HCEC 1CT (cell line): ENCODE measurements at regions not wholly inside any gene's neighbourhood (a gene's known extent, or its start where the extent isn't known, plus 50 kb on each side); places are given as distances from the start of the nearest gene placed in this dataset.

Source experiments
- DNase-seq: peaks from one replicate; pipeline ENCODE4 v3.0.0-alpha.2; 2017

DNA sequence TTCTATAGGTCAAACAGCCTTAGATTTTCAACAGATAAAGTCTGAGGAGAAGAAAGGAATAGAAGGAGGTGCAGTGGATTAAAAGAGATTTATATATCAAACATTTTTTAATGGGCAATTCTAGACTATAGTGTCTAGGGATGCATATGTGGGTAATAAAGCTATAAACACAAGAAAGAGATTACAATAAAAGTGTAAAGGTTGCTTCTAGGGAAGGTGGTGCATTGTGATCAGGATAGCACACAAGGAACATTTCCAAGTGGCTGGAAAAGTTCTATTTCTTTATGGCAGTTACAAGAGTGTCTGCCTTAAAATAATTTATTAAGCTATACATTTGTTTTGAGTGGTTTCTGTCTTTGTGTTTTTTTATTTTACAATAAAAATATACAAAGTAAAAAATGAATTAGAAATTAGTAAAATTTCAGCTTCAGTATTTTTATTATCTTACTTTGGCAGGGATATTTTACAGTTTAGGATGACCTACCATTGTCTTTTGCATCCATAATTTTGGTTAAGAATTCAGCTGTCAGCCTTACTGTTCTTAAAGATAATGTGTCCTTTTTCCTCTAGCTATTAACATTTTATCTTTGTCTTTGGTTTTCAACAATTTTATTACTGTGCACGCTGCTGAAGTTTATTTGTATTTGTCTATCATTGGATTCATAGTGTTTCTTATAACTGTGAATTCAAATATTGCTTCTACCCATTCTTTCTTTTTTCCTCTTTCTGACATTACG lies 221.8 kb downstream of the LACC1 start:
- no peak for DNase-seq

DNA sequence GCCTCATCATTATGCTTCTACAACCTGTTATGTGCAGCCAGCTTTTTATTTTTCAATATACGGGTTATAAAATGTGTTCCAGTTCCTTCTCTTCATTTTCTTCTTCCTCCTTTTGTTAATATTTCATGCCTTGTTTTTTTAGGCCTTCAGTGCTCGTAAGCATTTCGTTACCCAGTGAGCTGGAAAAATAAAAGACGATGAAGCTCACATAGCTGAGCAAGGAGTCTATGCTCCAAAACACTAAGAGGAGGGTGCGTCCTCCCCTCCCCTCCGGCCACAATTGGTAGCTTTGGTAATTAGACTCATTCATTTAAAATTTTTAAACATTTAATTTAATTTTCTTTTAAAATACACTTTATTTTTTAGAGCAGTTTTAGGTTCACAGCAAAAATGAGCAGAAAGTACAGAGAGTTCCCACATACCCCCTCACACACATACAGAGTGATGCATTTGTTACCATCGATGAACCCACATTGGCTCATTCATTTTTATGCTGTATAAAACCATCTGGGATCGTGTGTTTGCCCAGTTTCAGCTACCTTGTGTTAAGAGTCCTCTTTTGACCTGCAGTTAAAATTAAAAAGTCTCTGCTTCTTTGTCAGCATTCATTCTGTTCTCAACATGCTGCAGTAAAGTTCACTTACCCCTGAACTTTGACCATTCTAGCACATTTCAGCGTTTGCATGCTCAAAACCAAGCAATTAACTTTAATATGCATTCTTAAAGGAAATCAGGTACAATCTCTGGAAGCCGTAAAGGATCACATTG lies 223.9 kb downstream of the LACC1 start:
- DNase-seq: no peak

DNA sequence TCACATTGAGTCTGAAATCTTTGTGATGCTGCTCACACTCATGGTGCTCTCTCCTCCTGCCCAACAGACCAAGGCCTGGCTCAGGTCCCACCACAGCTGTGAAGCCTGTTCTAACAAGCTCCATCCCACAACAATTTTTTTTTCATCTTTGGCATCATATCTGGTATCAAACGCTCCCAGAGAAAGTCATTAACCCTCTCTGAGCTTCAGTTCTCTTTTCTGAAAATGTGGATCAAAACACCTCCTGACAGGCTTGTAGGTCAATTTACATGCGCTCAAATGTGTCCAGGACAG lies 224.4 kb downstream of the LACC1 start:
- DNase-seq: no peak

DNA sequence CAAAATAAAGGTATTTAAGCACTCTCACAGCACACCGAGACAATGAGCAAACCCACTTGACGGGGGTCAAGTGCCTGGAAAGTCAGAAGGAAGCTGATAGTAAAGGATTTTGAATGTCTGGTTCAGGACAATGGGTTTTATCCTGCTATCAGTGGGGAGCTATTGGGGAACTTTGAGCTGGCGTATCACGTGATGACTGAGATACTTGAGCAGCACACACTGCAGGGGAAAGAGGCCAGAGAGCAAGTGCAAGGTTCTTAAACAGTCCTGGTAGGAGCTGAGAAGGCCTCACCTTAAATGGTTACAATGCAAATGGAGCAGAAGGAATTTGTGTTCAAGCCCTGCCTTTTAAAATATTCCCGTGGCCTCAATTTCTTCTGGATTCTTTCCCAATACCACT lies 225.3 kb downstream of the LACC1 start:
- DNase-seq: no peak

DNA sequence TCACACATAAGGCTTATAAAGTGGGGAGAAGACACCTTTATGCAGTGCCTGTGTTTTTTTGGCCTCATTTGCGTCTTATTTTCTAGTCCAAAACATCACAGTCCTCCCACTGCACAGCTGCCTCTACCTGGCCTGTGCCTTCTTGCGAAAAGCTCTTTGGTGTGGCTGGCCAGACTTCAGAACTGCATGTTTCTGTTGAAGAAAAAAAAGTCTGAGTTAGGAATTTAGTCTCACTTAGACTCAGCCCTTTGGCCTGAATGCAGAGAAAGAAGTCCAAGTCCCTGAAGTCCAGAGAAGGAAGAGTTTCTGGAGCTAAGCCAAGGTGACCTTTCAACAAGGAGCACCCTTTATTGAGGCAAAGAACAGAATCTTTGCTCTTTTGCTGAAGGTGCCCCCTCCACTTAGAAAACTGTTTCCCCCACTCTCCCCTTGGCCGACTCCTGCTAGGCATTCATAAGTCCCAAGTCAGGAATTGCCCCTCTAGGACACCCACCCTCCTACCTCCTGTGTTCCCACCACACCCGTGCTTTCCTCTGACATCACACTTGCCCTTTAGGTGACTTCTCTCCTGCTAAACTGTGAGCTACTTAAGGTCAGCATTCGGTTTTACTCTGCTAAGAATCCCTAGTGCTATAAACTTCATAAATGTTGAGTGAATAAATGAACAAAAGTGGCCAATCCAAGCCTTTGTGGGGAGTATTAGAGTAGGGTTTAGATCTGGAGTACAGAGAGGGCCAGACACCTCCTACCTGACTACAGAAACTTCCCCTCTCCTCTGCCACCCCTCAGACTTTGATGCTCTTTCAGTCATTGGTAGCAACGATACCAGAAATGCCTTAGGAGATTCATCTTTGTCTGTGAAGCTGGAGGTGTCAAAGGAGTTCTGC lies 226.8 kb downstream of the LACC1 start:
- DNase-seq: no peak

DNA sequence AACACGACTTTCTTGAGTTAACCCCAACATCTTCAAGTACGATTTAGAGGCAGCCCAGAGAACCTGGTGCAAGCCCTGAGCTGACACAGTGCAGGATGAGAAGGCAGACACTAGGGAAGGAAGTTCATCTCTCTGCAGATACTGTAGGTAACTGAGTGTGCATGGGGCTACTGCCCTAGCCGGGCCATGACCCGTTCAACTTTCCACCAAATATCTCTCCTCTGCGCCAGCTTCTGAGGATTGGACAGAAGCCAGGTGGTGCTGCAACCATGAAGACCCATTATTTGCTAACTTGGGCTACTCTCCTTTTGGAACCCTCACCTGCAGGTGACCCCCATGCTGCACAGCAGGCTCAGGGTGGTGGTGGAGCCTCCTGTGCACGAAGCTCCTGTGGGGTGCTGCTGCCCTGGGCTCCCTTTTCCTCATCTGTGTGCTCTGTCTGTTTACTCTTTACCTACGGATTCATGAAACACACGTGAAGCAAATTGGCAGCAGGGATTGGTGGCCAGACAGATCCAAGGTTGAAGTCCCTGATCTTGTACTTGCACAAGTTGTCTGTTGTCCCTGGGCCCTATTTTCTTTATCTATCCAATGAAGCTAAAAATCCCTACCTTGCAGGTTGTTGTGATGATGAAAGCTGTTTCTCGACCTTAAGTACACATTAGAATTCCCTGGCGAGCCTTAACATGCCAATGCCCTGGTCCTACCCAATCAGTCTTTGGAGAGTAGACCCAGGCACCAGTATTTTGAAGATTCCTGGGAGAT lies 227.8 kb downstream of the LACC1 start:
- DNase-seq: no peak

DNA sequence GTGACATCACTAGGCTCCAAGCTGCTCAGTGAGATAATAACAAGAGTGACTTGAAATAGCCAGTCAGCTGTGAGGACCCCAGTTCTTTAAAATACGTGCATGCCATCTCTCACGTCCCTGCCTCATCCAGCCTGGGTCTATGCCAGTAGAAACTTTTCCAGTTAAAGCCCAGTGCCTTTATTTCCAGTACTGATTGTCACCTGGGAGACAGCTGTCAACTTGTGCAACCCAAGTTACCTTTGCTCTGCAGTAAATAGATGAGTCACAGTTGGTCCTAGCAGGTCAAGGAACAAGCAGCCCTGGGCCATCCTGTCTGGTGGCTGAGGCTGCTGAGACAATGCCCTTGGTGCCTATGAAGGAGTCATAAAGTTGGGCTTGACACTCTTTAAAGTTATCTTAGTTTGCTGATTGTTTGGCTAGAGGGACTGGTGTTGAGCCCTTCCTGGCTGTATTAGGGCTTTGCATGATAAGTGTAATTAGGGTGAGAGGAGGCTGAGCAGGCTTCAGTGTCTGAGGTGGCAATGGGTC lies 228.7 kb downstream of the LACC1 start:
- DNase-seq: no peak

DNA sequence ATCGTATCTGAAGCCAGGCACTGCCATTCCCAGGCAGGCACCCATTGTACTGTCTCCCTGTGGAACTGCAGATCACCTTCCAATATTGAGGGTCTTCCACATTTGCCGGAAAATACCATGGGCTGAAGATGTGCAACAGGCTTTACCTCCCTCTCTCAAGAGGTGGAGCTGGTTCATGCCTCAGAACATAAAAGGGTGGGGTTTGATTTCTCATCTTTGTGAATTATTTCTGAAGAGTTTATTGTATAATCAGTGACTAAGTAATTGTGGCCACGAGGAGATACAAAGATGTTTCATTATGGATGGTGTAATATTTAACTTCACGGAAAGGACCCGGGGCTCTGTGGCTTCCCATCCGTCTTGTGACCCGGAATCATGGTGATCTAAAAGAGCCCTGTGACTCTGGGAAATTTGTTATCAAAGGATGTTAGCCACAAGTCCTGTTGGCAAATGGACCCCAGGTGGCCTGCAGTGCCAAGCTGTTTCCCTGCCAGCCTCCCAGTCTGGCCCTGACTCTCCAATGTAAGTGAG lies 230.5 kb downstream of the LACC1 start:
- DNase-seq: no peak

DNA sequence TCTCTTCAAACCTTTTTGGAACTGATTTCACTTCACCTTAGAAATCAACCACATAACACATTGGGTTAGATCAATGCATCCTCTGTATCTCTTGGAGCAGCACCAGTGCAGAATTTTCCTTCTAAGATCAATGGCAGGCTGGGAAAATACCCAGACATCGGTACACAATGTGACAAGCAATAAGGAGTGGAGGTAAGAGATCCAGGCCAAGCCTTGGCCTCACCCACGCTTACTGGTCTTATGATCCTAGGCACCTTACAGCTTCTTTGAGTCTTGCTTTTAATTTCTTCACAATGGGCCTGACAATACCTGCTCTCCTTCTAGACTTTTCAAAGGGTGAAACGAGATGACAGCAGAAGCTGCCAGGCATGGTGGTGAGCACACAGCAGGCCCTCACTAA lies 232.0 kb downstream of the LACC1 start:
- DNase-seq: no peak

DNA sequence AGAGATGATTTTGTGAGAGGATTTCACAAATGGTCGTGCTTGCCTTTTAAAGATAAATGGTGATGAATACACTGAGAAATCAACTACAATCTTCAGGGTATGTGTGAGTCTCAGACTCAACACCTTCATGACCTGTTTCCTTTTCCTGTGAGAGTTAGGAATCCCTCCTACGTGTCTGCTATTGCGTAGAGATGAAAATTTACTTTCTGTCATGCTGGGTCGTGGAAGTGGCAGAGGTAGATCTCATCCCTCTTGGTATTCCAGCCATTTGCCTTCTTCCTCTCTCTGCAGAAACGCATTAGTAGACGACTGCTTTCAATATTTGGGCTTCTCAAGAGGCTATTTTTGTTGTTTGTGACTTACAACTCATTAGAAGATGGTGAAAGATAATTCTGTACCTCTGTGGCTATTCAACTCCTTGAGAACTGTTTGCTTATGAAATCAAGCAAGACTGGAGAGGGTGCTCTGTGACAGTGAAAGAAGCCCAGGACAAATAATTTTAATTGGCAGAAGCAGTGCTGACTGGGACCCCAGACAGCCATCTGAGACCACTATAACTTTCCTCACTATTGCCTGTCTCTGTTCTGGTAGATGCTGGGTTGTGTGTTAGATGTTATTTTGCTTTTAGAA lies 233.1 kb downstream of the LACC1 start:
- no peak for DNase-seq

DNA sequence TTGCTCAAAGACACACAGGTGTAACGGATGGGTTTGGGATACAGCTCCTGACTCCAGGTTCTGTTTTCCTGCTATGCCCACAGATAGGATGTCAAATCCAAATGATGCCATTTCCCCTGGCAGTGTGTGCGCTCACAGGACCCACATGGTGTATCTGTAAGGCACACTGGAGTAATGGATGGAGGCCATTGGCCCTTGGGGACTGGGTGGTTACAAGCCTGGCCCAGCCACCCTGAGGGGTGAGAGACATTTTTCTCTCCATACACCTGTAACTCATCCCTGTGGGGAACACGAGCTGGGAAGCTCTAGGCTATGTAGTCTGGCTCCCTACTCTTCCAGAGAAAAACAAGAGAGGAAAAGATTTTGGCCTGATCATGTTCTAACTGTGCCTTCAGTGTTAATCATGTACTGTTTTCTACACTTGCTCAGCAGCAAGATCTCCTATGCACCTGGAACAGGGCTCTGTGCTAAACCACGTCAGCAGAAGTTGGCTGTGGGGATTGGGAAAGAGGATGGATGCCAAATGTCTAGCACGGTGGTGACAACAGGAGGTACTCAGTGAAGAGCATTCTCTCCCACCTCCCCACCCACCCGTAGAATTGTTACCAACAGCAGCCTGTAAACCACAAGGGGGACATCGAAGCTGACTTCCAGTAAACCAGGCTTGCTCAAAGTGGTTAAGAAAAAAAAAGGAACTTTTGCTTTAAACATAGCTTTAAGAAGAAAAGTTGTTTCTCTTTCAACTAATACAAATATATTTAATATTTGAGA lies 237.0 kb downstream of the LACC1 start:
- DNase-seq: no peak

DNA sequence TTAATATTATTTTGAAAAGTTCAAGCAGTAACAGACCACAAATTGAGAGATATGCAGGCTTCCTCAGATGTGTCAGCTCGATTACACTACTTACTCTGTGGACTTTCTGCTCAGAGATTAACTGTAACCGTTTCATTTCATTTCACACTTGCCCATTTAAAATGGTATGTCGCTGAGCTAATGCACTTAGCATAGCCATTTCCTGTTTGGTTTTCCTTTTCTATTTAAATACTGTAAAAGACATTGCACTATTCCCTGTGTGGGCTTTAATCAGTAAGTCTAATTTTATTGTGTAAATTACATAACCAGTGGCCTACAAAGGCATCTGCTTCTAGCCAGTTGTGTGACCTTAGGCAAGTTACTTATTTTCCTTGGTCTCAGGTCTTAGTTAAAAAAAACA lies 237.6 kb downstream of the LACC1 start:
- DNase-seq: no peak

DNA sequence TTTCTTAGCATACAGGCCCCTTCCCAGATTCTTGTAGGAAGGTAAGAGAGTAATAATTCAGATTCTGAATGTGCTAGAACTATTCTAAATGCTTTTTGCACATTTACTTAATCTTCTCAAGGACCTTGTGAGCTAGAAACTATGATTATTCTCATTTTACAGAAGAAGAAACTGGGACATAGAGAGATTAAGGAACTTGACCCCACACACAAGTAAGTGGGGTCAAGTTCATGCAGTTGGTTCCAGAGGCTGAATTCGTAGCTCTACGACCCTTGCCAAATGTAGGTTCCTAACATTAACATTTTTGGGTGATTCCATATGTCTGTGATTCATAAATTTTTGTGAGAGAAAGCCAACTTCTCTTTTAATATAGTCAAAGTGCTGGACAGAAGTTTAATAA lies 238.1 kb downstream of the LACC1 start:
- DNase-seq: no peak

DNA sequence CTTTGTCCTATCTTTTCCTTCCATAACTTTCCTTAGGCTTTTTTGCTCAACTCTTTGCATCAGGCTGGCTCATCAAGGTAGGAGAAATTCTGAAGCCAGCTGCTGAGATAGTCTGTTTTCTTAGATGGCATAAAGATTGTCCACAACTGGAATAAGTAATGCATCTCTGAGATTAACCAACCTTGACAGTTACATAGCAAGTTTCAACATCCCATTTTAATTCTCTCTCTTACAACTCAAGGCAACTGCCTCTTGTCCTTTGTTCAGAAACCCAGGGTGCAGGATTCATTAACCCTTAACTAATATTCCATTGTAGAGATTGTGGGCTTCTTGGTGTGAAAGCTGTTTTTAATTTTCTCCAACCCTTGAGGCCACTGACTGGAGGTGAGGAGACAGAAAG lies 239.2 kb downstream of the LACC1 start:
- DNase-seq: no peak

DNA sequence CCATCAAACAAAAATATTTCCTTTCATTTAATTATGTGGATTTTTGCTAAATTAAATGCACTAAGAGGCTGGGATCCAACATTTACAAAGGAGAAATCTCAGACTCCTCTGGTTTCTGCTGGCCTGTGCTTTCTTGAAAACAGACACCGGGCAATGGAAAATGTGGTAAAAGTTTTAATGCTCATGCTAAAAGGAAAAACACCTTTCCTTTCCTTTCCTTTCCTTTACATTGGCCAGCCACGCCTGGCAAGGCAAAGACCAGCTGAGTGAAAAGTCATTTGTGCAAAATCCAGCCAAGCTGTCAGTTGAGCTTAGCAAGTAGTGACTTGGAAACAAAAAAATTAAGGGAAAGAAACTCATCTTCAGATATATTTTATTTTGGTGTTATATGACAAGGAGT lies 240.3 kb downstream of the LACC1 start:
- no peak for DNase-seq

DNA sequence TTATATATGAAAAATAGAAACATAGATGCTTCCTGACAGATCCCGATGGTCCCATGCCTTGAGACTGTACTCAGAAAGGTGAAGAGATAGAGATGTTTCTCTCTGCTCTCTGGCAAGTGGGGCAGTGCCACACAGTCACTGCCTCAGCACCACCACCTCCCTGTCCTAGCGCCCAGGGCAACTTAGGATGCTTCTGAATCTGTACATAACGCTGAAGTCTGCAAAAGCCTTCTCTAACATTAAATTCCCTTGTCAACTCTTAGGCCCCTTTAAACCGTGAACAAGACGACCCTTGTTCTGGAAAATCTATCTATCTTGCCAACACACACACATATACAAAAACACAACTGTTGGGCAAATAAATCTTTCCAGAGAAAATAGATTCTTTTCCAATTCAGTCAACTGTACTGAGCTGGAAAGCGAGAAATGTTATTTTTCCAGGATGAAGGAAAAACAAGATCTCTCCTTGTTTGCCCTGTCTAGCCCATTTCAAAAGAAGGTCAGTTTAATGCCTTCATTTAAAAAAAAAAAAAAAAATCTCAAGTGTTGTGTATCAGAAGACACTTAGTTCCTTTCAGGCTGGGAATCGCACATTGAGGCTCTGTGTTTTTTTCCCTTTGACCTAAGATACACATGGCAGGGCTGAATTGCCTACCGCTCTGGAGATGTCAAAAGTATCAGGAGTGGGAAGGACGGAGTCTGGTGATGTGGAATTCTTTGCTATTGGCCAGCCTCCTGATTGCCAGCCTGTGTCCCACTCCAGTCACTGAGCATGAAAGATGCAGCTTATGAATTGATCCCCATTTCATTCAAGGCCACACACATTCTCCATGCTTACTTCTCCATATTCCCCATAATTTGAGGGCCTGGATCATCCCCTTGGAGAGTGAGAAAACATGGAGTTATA lies 241.4 kb downstream of the LACC1 start:
- no peak for DNase-seq

DNA sequence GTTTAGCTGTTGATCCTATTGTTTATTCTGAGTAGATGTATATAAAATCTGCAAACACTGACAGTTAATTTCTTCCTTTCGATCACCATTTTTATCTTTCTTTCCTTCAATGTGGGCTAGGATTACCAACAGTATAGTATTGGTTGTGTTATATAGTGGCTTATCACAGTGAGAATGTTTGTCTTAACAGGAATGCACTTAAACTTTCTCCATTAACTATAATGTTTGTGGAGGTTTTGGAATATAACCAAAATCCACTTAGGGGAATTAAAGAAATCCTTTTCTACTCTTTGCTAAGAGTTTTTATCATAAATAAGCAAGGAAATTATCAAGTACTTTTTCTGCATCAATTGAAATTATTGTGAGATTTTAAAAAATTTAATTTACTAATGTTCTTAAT lies 244.6 kb downstream of the LACC1 start:
- no peak for DNase-seq

DNA sequence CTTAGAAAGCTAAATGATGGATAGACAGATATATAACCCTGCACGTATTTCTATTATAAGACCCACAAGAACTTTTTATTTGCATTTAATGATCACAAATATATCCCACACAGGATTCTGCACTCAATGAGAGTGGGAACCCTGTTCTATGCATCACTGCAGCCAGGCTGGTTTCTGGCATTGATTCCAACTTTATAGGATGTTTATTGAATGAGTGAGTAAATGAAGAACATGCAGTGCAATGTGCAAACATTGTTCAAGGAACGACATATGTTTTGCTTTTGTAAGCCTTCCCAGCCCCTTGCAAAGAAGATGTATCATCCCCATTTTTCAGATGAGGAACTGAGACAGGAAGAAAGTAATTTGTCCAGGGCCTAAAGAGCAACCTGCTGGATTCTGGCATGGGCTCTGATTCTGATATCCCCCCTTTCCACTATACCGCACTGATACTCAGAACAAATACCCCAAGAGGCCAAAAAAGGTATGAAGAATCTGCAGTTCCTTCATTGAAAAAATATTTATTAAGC lies 246.3 kb downstream of the LACC1 start:
- DNase-seq: no peak

DNA sequence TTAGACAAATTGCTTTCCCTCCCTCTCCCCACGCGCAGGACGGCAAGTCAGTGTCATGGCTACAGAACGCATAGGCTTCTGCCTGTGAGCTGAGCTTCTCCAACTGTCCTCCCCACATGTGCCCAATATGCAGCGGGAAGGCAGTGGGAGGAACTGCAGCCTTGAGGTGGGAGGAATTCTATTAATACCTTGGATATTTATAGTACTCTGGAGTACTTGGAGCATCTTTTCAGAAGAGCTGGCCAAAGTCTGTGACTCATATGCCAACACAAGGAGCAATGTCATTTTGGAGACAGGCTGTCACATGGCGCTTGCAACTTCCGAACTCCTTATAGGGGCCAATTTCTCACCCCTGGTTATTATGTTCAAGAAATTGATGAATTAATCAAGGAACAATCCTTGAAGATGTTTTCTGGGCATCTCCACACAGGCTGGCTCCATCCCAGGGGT lies 245.0 kb upstream of the SERP2 start:
- no peak for DNase-seq

DNA sequence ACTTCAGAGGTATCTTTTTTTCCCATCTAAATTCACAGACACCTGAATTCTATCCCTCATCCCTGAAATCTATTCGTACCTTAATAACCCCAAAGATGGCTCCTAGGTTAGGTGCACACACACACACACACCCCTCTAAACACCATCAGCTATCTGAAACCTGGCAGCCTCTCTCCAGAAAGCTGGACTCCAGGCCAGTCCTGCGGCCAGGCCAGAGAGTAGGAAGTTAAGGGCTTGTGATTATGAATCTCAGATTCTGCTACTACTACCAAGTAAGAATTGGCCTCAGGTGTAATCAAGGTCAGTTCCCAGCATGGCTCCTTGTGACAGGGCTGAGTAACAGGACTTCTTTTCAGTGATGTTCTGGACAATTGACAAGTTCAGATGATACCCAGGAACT lies 244.2 kb upstream of the SERP2 start:
- no peak for DNase-seq
